GM18909 (cell line): ENCODE measurements at regions not wholly inside any gene's neighbourhood (a gene's known extent, or its start where the extent isn't known, plus 50 kb on each side); places are given as distances from the start of the nearest gene placed in this dataset.

Experiments used
- ATAC-seq: cut with Tn5 transposase; IDR thresholded peaks from one replicate; pipeline ENCODE4 v1.9.1; 2021; ENCODE audit warnings: mild to moderate bottlenecking; ENCODE audit not compliant: unreplicated experiment, poor library complexity

- ATAC-seq, result no peak
Measured at GRCh38 chr2:23008440-23008839, 376.5 kb upstream of the KLHL29 start.

DNA sequence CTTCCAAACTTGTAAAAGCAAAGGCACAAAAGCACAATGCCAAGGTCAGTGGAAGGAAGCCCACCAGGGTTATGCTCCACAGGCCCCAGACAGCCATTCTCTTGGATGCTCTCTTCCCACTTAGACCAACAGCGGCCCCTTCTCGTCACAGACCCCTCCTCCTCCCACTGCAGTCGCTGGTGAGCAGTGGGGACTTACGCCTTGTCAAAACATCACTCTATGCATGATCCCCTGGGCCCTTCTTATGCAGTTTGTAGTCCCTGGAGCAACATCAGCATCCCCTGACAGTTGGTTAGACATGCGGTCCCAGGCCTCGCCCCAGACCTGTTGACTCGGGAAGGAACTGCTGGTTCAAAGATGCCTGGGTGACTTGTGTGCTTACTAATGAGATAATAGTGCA is 376.0 kb upstream of the KLHL29 start:
- ATAC-seq, result no peak

DNA sequence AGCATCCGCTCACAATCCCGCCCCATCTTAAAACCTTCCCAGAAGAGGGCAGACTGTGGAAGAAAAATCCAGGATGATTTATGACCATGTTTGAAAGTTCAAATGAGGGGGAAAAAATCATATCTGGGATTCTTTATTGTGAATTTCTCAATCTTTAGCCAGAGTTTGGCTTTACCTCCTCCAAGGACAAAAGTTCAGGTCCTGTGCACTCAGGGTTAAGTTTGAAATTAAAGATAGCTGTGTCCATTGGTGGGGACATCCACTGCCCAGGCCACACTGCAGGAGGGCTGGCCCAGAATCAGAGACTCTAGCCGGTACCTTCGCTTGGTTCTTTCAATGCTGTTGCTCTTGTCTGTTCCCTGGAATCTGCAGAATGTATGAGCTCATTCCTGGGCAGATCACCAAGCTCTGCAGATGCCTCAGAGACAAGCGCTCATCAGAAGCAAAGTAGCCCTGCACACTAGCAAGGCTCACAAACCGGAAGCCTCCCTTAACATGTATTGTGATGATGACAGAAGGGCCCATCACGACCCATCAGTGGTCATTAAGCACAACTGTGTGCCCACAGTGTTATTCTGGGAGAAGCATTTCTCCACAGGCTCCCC is 375.3 kb upstream of the KLHL29 start:
- ATAC-seq, result no peak

DNA sequence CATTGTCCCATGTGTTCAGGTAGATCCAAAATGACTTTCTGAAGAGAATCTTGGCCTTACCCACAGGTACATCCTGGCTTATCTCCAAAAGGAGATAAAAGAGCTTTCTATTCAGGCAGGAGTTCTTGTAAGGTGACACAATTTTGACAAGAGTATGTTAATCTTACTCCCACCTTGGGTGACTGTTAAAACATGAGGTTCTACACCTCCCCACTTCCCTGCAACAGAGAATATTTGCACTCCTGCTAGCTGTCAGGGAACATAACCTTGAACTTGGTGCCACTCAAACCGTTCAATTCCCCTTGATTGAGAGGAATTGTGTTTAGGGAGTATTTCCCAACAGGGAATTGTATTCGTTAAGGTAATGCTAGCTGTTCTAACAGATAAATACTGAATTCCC is 372.5 kb upstream of the KLHL29 start:
- ATAC-seq, result no peak

GRCh38 chr2:23015651-23016200 is 369.3 kb upstream of the KLHL29 start:
- no peak for ATAC-seq

DNA sequence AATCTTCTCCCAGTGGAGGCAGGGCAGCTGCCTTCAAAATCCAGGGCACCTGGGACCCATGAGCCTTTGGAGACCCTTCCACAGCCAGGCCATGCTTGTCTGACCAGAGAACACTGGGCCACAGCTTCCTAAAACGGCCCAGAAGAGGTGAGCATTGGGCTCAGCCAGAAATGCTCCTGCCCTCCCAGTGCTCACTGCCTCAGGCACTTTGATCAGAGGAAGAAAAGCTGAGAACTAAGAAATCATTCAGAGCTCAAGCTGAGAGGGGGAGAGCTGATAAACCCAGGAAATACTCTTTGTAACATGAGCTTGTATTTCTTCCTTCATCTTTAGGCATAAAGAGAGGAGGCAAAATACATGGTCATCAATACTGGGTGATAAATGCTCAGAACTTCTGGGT is 365.5 kb upstream of the KLHL29 start:
- no peak for ATAC-seq

DNA sequence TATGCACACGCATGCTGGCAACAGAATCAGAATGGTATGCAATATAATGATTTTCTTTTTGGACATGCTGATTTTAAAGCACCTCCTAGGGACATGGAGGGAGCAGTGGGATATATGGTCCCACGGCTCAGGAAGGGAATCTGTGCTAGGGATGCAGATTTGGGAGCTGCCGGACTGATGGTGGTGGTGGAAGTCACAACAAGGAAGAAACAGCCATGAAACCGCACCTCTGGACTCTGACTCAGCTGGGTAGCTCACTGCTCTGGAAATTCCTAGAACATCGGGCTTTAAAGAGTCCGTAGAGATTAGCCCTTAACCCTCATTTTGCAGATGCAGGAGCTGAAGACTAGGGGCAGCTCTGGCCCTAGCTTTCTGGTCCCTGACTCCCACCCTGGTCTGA is 364.3 kb upstream of the KLHL29 start:
- no peak for ATAC-seq

DNA sequence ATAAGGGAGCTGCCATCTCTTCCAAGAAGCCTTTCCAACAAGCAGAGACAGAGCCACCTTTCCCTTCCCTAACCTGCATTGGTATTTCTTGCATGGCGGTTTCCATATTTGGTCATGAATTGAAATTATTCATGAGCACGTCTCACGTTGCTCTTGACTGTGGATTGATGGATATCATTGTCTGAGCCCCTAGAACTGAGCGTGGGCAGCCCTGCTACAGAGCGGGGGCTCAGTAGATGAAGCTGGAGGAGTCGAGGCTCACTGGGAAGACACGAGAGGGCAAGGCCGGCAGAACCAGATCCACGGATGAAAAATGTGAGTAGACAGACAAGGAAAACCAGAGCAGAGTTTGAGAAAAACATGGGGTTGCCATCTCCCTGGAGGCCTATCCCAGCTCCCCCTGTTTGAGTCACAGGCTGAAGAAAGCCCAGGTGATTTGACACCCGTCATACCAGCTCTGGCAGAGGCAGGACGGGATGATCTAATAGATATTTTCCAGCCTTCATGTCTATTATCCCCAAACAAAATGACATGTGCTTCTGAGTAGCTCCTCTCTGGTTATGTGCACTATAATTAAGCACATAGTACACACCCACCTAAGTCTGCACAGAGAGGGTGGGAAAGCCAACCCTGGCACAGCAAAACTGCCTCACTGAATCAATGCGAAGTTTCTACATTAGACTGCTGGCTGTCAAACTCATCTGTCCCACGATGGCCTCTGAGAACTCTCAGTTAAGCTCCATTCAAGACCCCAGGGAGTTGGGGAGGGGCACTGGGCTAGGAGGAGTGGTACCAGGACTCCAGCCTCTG is 363.5 kb upstream of the KLHL29 start:
- ATAC-seq, result no peak

DNA sequence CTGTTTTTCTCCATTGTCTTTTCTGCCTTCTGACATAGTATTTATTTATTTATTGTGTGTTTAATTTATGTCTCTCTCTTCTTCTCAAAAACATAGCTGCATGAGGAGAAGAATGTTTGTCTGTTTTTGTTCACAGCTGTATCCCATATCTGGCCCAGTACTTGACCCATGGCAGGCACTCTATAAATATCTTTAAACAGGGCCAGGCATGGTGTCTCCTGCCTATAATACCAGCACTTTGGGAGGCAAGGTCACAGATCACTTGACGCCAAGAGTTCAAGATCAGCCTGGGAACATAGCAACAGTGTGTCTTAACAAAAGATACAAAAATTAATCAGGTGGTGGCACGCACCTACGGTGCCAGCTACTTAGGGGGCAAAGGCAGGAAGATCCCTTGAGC is 361.3 kb upstream of the KLHL29 start:
- ATAC-seq, result no peak

- ATAC-seq, result no peak
Measured at GRCh38 chr2:23026671-23027070, 358.3 kb upstream of the KLHL29 start.

DNA sequence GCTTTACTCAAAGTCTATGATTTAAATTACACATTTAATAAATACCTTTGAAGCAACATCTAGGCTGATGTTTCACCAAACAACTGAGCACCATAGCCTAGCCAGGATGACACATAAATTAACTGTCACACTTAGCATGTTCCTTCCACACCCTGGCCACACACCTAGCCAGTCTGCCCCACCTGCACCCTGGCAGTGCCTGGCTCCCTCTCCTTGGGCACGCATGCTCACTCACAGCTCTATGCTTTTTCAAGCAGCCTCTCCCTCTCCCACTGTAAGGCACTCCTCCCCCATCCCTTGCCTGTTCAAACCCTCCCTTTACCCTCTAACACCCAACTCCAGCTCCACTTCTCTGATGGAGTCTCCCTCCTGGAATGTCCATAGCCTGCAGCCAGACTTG is 357.6 kb upstream of the KLHL29 start:
- no peak for ATAC-seq

DNA sequence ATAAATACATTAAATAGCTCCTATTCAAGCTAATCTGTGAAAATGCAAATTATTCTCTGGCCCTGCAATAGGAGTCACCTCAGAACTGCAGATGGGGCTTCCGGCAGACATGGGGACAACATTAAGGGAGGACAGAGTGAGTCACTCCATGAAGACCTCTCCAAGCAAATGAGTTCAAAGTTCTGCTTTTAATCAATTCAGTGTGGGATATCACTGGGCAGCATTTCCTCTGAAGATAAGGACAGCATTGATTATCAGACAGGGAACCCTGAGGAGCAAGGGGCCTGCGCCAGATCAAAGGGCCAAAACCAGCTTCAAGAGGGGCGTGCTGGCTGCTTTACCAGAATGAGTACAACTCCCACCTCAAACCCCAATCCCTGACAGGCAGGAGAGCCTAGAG is 356.9 kb upstream of the KLHL29 start:
- ATAC-seq, result no peak

DNA sequence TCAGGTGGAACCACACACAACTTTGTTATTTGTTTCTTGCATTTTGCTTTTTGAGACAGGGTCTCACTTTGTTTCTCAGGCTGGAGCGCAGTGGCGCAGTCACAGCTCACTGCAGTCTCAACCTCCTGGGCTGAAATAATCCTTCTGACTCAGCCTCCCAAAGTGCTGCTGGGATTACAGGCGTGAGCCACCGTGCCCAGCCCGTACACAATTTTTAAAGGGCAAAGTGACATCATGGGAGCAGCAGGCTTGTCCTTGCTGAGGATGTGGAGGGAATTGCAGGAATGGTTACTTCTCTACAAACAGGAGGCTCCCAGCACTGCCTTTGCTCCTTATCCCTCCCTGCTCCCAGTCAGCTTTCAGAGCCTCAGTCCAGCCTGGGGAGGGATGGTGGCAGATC is 355.9 kb upstream of the KLHL29 start:
- no peak for ATAC-seq

- no peak for ATAC-seq
Measured at GRCh38 chr2:23029951-23030350, 355.0 kb upstream of the KLHL29 start.

DNA sequence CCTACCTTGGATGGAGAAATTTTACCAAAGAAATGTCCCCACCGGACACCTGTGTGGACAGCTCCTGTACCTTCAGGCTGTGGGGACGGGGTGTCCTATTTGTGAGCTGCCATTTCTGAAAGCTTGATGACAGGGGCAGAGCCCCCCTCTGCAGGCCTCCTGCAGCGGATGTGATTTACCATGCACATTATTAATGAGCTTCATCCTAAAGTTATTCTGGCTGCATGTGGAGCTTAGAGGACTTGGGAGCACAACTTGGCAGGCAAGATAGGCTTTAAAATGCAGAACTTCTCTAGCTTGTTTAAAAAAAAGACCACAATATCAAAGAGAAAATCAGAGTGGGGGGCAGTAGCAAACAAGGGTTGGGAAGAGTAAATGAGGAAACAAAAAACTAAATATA is 350.0 kb upstream of the KLHL29 start:
- no peak for ATAC-seq

GRCh38 chr2:23036629-23037028 is 348.4 kb upstream of the KLHL29 start:
- ATAC-seq, result no peak

- ATAC-seq, result no peak
Measured at GRCh38 chr2:23037596-23037995, 347.4 kb upstream of the KLHL29 start.

GRCh38 chr2:23041443-23041842 is 343.5 kb upstream of the KLHL29 start:
- no peak for ATAC-seq

- no peak for ATAC-seq
Measured at GRCh38 chr2:23042216-23042906, 342.6 kb upstream of the KLHL29 start.

DNA sequence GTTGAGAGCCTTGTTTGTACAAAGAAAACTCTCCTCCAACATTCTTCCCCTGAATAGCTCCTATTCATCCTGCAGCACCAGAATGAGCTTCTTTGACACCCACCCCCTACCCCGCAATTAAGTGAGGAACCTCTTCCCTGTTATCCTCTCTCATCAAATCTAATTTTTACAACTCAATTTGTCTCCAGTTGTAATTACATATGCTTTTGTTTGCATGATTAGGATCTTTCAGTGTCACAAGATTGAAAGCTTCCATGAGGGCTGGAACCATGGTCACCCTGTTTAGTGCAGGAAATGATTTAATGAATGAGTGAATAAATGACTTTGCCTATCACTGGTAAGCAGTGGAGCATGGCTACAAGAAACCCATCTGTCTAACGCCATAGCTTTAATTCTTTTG is 334.6 kb upstream of the KLHL29 start:
- no peak for ATAC-seq

GRCh38 chr2:23053601-23054000 is 331.4 kb upstream of the KLHL29 start:
- ATAC-seq, result no peak
